Heart left ventricle (tissue), 16 donors: ENCODE measurements at regions not wholly inside any gene's neighbourhood (a gene's known extent, or its start where the extent isn't known, plus 50 kb on each side); places are given as distances from the start of the nearest gene placed in this dataset.

ENCODE experiments used
- ATAC-seq, 4 donors: fragments of 200-7000 bp; cut with Tn5 transposase; one replicate each; pipeline ENCODE4 v1.9.1; 2020 to 2022; ENCODE audit warnings: moderate library complexity in 4 of 4, mild to moderate bottlenecking in 3 of 4, moderate number of reproducible peaks in 1 of 4
- DNase-seq, 5 donors: peaks; one replicate each; pipeline ENCODE4 v3.0.0-alpha.2; 2020
- H3K27ac ChIP-seq, 12 donors: fragments of 200-600 bp; sonication (generic) in 4 of 12; one replicate each; pipeline versions ENCODE4 v1.5.0 to v1.8.0; 2016 to 2022; ENCODE audit warnings: mild to moderate bottlenecking in 2 of 12
- H3K27me3 ChIP-seq, 9 donors: fragments of 200-600 bp; sonication (generic) in 2 of 9; one replicate each; pipeline versions ENCODE4 v1.5.1 to v1.8.0; 2016 to 2022; ENCODE audit warnings: mild to moderate bottlenecking in 3 of 9
- H3K36me3 ChIP-seq, 9 donors: fragments of 200-600 bp; sonication (generic) in 2 of 9; one replicate each; pipeline versions ENCODE4 v1.5.0 to v1.8.0; 2018 to 2022; ENCODE audit warnings: mild to moderate bottlenecking in 2 of 9
- H3K4me1 ChIP-seq, 12 donors: fragments of 200-600 bp; sonication (generic) in 4 of 12; one replicate each; pipeline versions ENCODE4 v1.5.0 to v1.8.0; 2016 to 2022; ENCODE audit warnings: mild to moderate bottlenecking in 3 of 12
- H3K4me3 ChIP-seq, 12 donors: fragments of 200-600 bp; sonication (generic) in 4 of 12; one replicate each; pipeline versions ENCODE4 v1.5.0 to v1.8.0; 2017 to 2022; ENCODE audit warnings: mild to moderate bottlenecking in 9 of 12, moderate library complexity in 4 of 12
- H3K9me3 ChIP-seq, 12 donors: fragments of 200-600 bp; sonication (generic) in 4 of 12; one replicate each; pipeline versions ENCODE4 v1.5.0 to v1.8.0; 2016 to 2022; ENCODE audit warnings: mild to moderate bottlenecking in 1 of 12
- CTCF ChIP-seq, 12 donors: fragments of 200-600 bp; sonication (generic) in 4 of 12; IDR thresholded peaks; one replicate each; pipeline versions ENCODE4 v1.5.0 to v1.8.0; 2018 to 2022; ENCODE audit warnings: antibody characterized with exemption in 12 of 12, mild to moderate bottlenecking in 5 of 12
- POLR2A ChIP-seq, 2 donors: fragments of 450-650 bp; IDR thresholded peaks; one replicate each; pipeline ENCODE4 v1.6.1; 2017; ENCODE audit warnings: antibody characterized with exemption in 2 of 2, mild to moderate bottlenecking in 2 of 2, moderate library complexity in 2 of 2
- WGBS, 4 donors: extraction: QIAGEN DNeasy Blood & Tissue Kit in 2 of 4; methylation state at CpG; one replicate each; pipeline versions ENCODE4 v1.1.5 to v1.1.7; 2013 to 2018; 5-methylcytosine and 5-hydroxymethylcytosine counted together
- intact Hi-C, 10 donors: fragments of 100-400 bp; cut with DNase I; formaldehyde crosslinking; loops; one replicate each; pipeline versions ENCODE4 v1.11.1 to v1.14.2; 2022
- donor health status: ischemic (EF 13 %, LVEDD 7.1; RV severe dilation, severe dysfunction).
- donor health status: healthy with polysubstance abuse.
- donor health status: DM: no; HTN: yes; CAD: no.
- donor health status: DM: no; HTN: no; CAD: no.
- donor health status: ischemic (EF 25% LVEDD 6.9; RV normal size, moderate dysfunction).
- donor health status: ischemic (EF 25% LVEDD 5.7; RV mildly dilated, moderate dysfunction).
- donor health status: healthy.
- donor health status: DM: yes; HTN: yes; CAD: no.
- donor health status: ischemic (EF 35%, LVEDD 5.7; RV mildly dilated, moderate dysfunction).
- donor health status: nonischemic (EF 11% LVEDD 7.7; RV severe dilation, severe dysfunction).
- donor health status: DM: yes; HTN: yes; CAD: no.
- donor health status: PGD.
- donor health status: ischemic (EF 29% LVEDD 5.4; RV normal size, mild dysfunction).
- donor health status: nonischemic (EF 23%, LVEDD 6.1; RV moderate dilation, normal function).

GRCh38 chr2:66982766-66983165 lies 414.4 kb upstream of the ETAA1 start:
- ATAC-seq, result no peak
- no peak for DNase-seq
- no peaks in the 10 kb centered on the region for H3K36me3 ChIP-seq
- H3K4me1 ChIP-seq, result no peaks in the 10 kb centered on the region
- no peaks in the 10 kb centered on the region for H3K27me3 ChIP-seq
- TF ChIP-seq POLR2A (IDR thresholded peaks at IDR 0.05) (no peak), CTCF (IDR thresholded peaks at IDR 0.05) (no peak)
- intact Hi-C loops, result no loop called here
- no peaks in the 10 kb centered on the region for H3K9me3 ChIP-seq
- H3K4me3 ChIP-seq, result no peak overlapping the region
- H3K27ac ChIP-seq, result no peak overlapping the region

GRCh38 chr2:66984864-66985263 lies 412.3 kb upstream of the ETAA1 start:
- ATAC-seq (no peak), DNase-seq (no peak)
- Histone ChIP-seq H3K9me3 (no peaks in the 10 kb centered on the region), H3K4me3 (no peak overlapping the region), H3K36me3 (no peaks in the 10 kb centered on the region), H3K27ac (no peak overlapping the region), H3K4me1 (no peaks in the 10 kb centered on the region), H3K27me3 (no peaks in the 10 kb centered on the region)
- no peak for TF ChIP-seq CTCF (IDR thresholded peaks at IDR 0.05)
- TF ChIP-seq POLR2A (IDR thresholded peaks at IDR 0.05), result no peak
- intact Hi-C loops, result no loop called here

GRCh38 chr2:66985906-66986305 lies 411.2 kb upstream of the ETAA1 start:
- H3K9me3 ChIP-seq, result no peaks in the 10 kb centered on the region
- H3K27me3 ChIP-seq, result peaks cover 0 to 4% (median 0%) of the 10 kb centered on the region in 9 donors
- TF ChIP-seq POLR2A (IDR thresholded peaks at IDR 0.05) (no peak), CTCF (IDR thresholded peaks at IDR 0.05) (no peak)
- H3K36me3 ChIP-seq, result no peaks in the 10 kb centered on the region
- DNase-seq (no peak), ATAC-seq (no peak)
- H3K4me3 ChIP-seq, result no peak overlapping the region
- intact Hi-C loops, result no loop called here
- H3K4me1 ChIP-seq, result no peaks in the 10 kb centered on the region
- WGBS, 4 donors, result 38 to 58% (median 50%) methylated on average over 1 of the region's 1 CpG
- H3K27ac ChIP-seq, result no peak overlapping the region

- Histone ChIP-seq H3K9me3 (no peaks in the 10 kb centered on the region), H3K36me3 (no peaks in the 10 kb centered on the region), H3K27ac (no peak overlapping the region), H3K4me3 (no peak overlapping the region), H3K4me1 (no peaks in the 10 kb centered on the region), H3K27me3 (peaks cover 0 to 6% (median 0%) of the 10 kb centered on the region in 9 donors)
- TF ChIP-seq CTCF (IDR thresholded peaks at IDR 0.05), result no peak
- TF ChIP-seq POLR2A (IDR thresholded peaks at IDR 0.05), result no peak
- 36 to 53% (median 48%) methylated on average over 4 of the region's 4 CpGs for WGBS, 4 donors
- intact Hi-C loops, result no loop called here
- DNase-seq, result no peak
- no peak for ATAC-seq
Measured at GRCh38 chr2:66987733-66988132, 409.4 kb upstream of the ETAA1 start.
